ENCODE measurements at regions not wholly inside any gene's neighbourhood (a gene's known extent, or its start where the extent isn't known, plus 50 kb on each side); places are given as distances from the start of the nearest gene placed in this dataset.

- no peaks in the 10 kb centered on the region for H3K36me3 ChIP-seq (ENCODE audit: control insufficient read depth in 2 of 2, insufficient read depth in 2 of 2, low read length in 2 of 2)
- no peak overlapping the region for H3K27ac ChIP-seq (ENCODE audit: low read length)
- no peaks in the 10 kb centered on the region for H3K4me1 ChIP-seq (ENCODE audit: control insufficient read depth, insufficient read depth, low read length)
- H3K9ac ChIP-seq (ENCODE audit: low read length in 2 of 2): no peak overlapping the region
- H3K4me3 ChIP-seq (ENCODE audit: low read length in 2 of 2): no peak overlapping the region
- no peaks in the 10 kb centered on the region for H3K9me3 ChIP-seq (ENCODE audit: control insufficient read depth in 2 of 2, low read length in 2 of 2)
- H3K27me3 ChIP-seq (ENCODE audit: control insufficient read depth in 1 of 2, insufficient read depth in 2 of 2, low read length in 2 of 2): no peaks in the 10 kb centered on the region
Observed at GRCh38 chr4:107562316-107562715, 157.7 kb downstream of the PAPSS1 start.

- H3K9ac ChIP-seq (ENCODE audit: low read length in 2 of 2): no peak overlapping the region
- H3K4me1 ChIP-seq (ENCODE audit: control insufficient read depth, insufficient read depth, low read length): no peaks in the 10 kb centered on the region
- no peaks in the 10 kb centered on the region for H3K36me3 ChIP-seq (ENCODE audit: control insufficient read depth in 2 of 2, insufficient read depth in 2 of 2, low read length in 2 of 2)
- H3K27me3 ChIP-seq (ENCODE audit: control insufficient read depth in 1 of 2, insufficient read depth in 2 of 2, low read length in 2 of 2): no peaks in the 10 kb centered on the region
- no peak overlapping the region for H3K27ac ChIP-seq (ENCODE audit: low read length)
- H3K4me3 ChIP-seq (ENCODE audit: low read length in 2 of 2): no peak overlapping the region
- no peaks in the 10 kb centered on the region for H3K9me3 ChIP-seq (ENCODE audit: control insufficient read depth in 2 of 2, low read length in 2 of 2)
Observed at GRCh38 chr4:107561481-107561880, 158.6 kb downstream of the PAPSS1 start.

GRCh38 chr4:107559653-107560052 lies 160.4 kb downstream of the PAPSS1 start:
- Histone ChIP-seq H3K9me3 (ENCODE audit: control insufficient read depth in 2 of 2, low read length in 2 of 2) (no peaks in the 10 kb centered on the region), H3K9ac (ENCODE audit: low read length in 2 of 2) (no peak overlapping the region), H3K27ac (ENCODE audit: low read length) (no peak overlapping the region), H3K4me3 (ENCODE audit: low read length in 2 of 2) (no peak overlapping the region), H3K36me3 (ENCODE audit: control insufficient read depth in 2 of 2, insufficient read depth in 2 of 2, low read length in 2 of 2) (no peaks in the 10 kb centered on the region), H3K27me3 (ENCODE audit: control insufficient read depth in 1 of 2, insufficient read depth in 2 of 2, low read length in 2 of 2) (no peaks in the 10 kb centered on the region), H3K4me1 (ENCODE audit: control insufficient read depth, insufficient read depth, low read length) (no peaks in the 10 kb centered on the region)

- no peak overlapping the region for H3K9ac ChIP-seq (ENCODE audit: low read length in 2 of 2)
- no peaks in the 10 kb centered on the region for H3K36me3 ChIP-seq (ENCODE audit: control insufficient read depth in 2 of 2, insufficient read depth in 2 of 2, low read length in 2 of 2)
- no peaks in the 10 kb centered on the region for H3K27me3 ChIP-seq (ENCODE audit: control insufficient read depth in 1 of 2, insufficient read depth in 2 of 2, low read length in 2 of 2)
- H3K9me3 ChIP-seq (ENCODE audit: control insufficient read depth in 2 of 2, low read length in 2 of 2): no peaks in the 10 kb centered on the region
- H3K4me1 ChIP-seq (ENCODE audit: control insufficient read depth, insufficient read depth, low read length): no peaks in the 10 kb centered on the region
- no peak overlapping the region for H3K4me3 ChIP-seq (ENCODE audit: low read length in 2 of 2)
- H3K27ac ChIP-seq (ENCODE audit: low read length): no peak overlapping the region
Observed at GRCh38 chr4:107552306-107552705, 167.7 kb downstream of the PAPSS1 start.

- Histone ChIP-seq H3K36me3 (ENCODE audit: control insufficient read depth in 2 of 2, insufficient read depth in 2 of 2, low read length in 2 of 2) (no peaks in the 10 kb centered on the region), H3K4me3 (ENCODE audit: low read length in 2 of 2) (no peak overlapping the region), H3K27me3 (ENCODE audit: control insufficient read depth in 1 of 2, insufficient read depth in 2 of 2, low read length in 2 of 2) (no peaks in the 10 kb centered on the region), H3K4me1 (ENCODE audit: control insufficient read depth, insufficient read depth, low read length) (no peaks in the 10 kb centered on the region), H3K27ac (ENCODE audit: low read length) (no peak overlapping the region), H3K9me3 (ENCODE audit: control insufficient read depth in 2 of 2, low read length in 2 of 2) (no peaks in the 10 kb centered on the region), H3K9ac (ENCODE audit: low read length in 2 of 2) (no peak overlapping the region)
Observed at GRCh38 chr4:107548211-107548905, 171.7 kb downstream of the PAPSS1 start.

GRCh38 chr4:107546638-107547037 lies 173.4 kb downstream of the PAPSS1 start:
- Histone ChIP-seq H3K4me3 (ENCODE audit: low read length in 2 of 2) (no peak overlapping the region), H3K4me1 (ENCODE audit: control insufficient read depth, insufficient read depth, low read length) (no peaks in the 10 kb centered on the region), H3K27me3 (ENCODE audit: control insufficient read depth in 1 of 2, insufficient read depth in 2 of 2, low read length in 2 of 2) (no peaks in the 10 kb centered on the region), H3K9ac (ENCODE audit: low read length in 2 of 2) (no peak overlapping the region), H3K9me3 (ENCODE audit: control insufficient read depth in 2 of 2, low read length in 2 of 2) (no peaks in the 10 kb centered on the region), H3K27ac (ENCODE audit: low read length) (no peak overlapping the region), H3K36me3 (ENCODE audit: control insufficient read depth in 2 of 2, insufficient read depth in 2 of 2, low read length in 2 of 2) (no peaks in the 10 kb centered on the region)

GRCh38 chr4:107541511-107541910 lies 178.5 kb downstream of the PAPSS1 start:
- Histone ChIP-seq H3K9me3 (ENCODE audit: control insufficient read depth in 2 of 2, low read length in 2 of 2) (no peaks in the 10 kb centered on the region), H3K36me3 (ENCODE audit: control insufficient read depth in 2 of 2, insufficient read depth in 2 of 2, low read length in 2 of 2) (no peaks in the 10 kb centered on the region), H3K4me1 (ENCODE audit: control insufficient read depth, insufficient read depth, low read length) (no peaks in the 10 kb centered on the region), H3K27me3 (ENCODE audit: control insufficient read depth in 1 of 2, insufficient read depth in 2 of 2, low read length in 2 of 2) (no peaks in the 10 kb centered on the region), H3K27ac (ENCODE audit: low read length) (no peak overlapping the region), H3K4me3 (ENCODE audit: low read length in 2 of 2) (no peak overlapping the region), H3K9ac (ENCODE audit: low read length in 2 of 2) (no peak overlapping the region)

- H3K9ac ChIP-seq (ENCODE audit: low read length in 2 of 2): no peak overlapping the region
- no peaks in the 10 kb centered on the region for H3K9me3 ChIP-seq (ENCODE audit: control insufficient read depth in 2 of 2, low read length in 2 of 2)
- no peak overlapping the region for H3K27ac ChIP-seq (ENCODE audit: low read length)
Observed at GRCh38 chr4:107531927-107532326, 188.1 kb downstream of the PAPSS1 start.

GRCh38 chr4:107520368-107520767 lies 199.7 kb downstream of the PAPSS1 start:
- Histone ChIP-seq H3K27me3 (ENCODE audit: control insufficient read depth in 1 of 2, insufficient read depth in 2 of 2, low read length in 2 of 2) (no peaks in the 10 kb centered on the region), H3K27ac (ENCODE audit: low read length) (no peak overlapping the region), H3K4me1 (ENCODE audit: control insufficient read depth, insufficient read depth, low read length) (no peaks in the 10 kb centered on the region), H3K9me3 (ENCODE audit: control insufficient read depth in 2 of 2, low read length in 2 of 2) (no peaks in the 10 kb centered on the region), H3K36me3 (ENCODE audit: control insufficient read depth in 2 of 2, insufficient read depth in 2 of 2, low read length in 2 of 2) (no peaks in the 10 kb centered on the region), H3K9ac (ENCODE audit: low read length in 2 of 2) (no peak overlapping the region), H3K4me3 (ENCODE audit: low read length in 2 of 2) (no peak overlapping the region)

More at GRCh38 chr4:107531927-107532326, 188.1 kb downstream of the PAPSS1 start:
- Histone ChIP-seq H3K36me3 (ENCODE audit: control insufficient read depth in 2 of 2, insufficient read depth in 2 of 2, low read length in 2 of 2) (no peaks in the 10 kb centered on the region), H3K4me3 (ENCODE audit: low read length in 2 of 2) (no peak overlapping the region), H3K4me1 (ENCODE audit: control insufficient read depth, insufficient read depth, low read length) (no peaks in the 10 kb centered on the region), H3K27me3 (ENCODE audit: control insufficient read depth in 1 of 2, insufficient read depth in 2 of 2, low read length in 2 of 2) (no peaks in the 10 kb centered on the region)

GRCh38 chr4:107519053-107519452 lies 201.0 kb downstream of the PAPSS1 start:
- no peaks in the 10 kb centered on the region for H3K36me3 ChIP-seq (ENCODE audit: control insufficient read depth in 2 of 2, insufficient read depth in 2 of 2, low read length in 2 of 2)
- no peaks in the 10 kb centered on the region for H3K9me3 ChIP-seq (ENCODE audit: control insufficient read depth in 2 of 2, low read length in 2 of 2)
- H3K9ac ChIP-seq (ENCODE audit: low read length in 2 of 2): no peak overlapping the region
- no peak overlapping the region for H3K27ac ChIP-seq (ENCODE audit: low read length)
- H3K4me1 ChIP-seq (ENCODE audit: control insufficient read depth, insufficient read depth, low read length): no peaks in the 10 kb centered on the region
- H3K4me3 ChIP-seq (ENCODE audit: low read length in 2 of 2): no peak overlapping the region
- no peaks in the 10 kb centered on the region for H3K27me3 ChIP-seq (ENCODE audit: control insufficient read depth in 1 of 2, insufficient read depth in 2 of 2, low read length in 2 of 2)

- no peaks in the 10 kb centered on the region for H3K36me3 ChIP-seq (ENCODE audit: control insufficient read depth in 2 of 2, insufficient read depth in 2 of 2, low read length in 2 of 2)
- no peak overlapping the region for H3K27ac ChIP-seq (ENCODE audit: low read length)
- H3K27me3 ChIP-seq (ENCODE audit: control insufficient read depth in 1 of 2, insufficient read depth in 2 of 2, low read length in 2 of 2): no peaks in the 10 kb centered on the region
- H3K4me3 ChIP-seq (ENCODE audit: low read length in 2 of 2): no peak overlapping the region
- H3K9me3 ChIP-seq (ENCODE audit: control insufficient read depth in 2 of 2, low read length in 2 of 2): no peaks in the 10 kb centered on the region
- no peaks in the 10 kb centered on the region for H3K4me1 ChIP-seq (ENCODE audit: control insufficient read depth, insufficient read depth, low read length)
- H3K9ac ChIP-seq (ENCODE audit: low read length in 2 of 2): no peak overlapping the region
Observed at GRCh38 chr4:107518076-107518475, 202.0 kb downstream of the PAPSS1 start.

Measured in stomach smooth muscle (tissue), 2 donors.